GM19468 (cell line): ENCODE measurements at regions not wholly inside any gene's neighbourhood (a gene's known extent, or its start where the extent isn't known, plus 50 kb on each side); places are given as distances from the start of the nearest gene placed in this dataset.

Source experiments
- ATAC-seq: cut with Tn5 transposase; IDR thresholded peaks from one replicate; pipeline ENCODE4 v1.9.1; 2021; ENCODE audit warnings: mild to moderate bottlenecking, moderate library complexity, moderate number of reproducible peaks; ENCODE audit not compliant: unreplicated experiment; ENCODE audit errors: extremely low read depth

- no peak for ATAC-seq
Measured at GRCh38 chr9:88726803-88727202, 191.8 kb downstream of the NXNL2 start.

- no peak for ATAC-seq
Measured at GRCh38 chr9:88730780-88731179, 195.8 kb downstream of the NXNL2 start.

- ATAC-seq: no peak
Measured at GRCh38 chr9:88732128-88732527, 197.2 kb downstream of the NXNL2 start.

GRCh38 chr9:88733651-88734421, 198.9 kb downstream of the NXNL2 start:
- ATAC-seq: no peak

GRCh38 chr9:88734527-88734926, 199.5 kb downstream of the NXNL2 start:
- ATAC-seq: no peak

- no peak for ATAC-seq
Measured at GRCh38 chr9:88736136-88736637, 201.2 kb downstream of the NXNL2 start.

GRCh38 chr9:88737031-88737430, 202.1 kb downstream of the NXNL2 start:
- no peak for ATAC-seq

GRCh38 chr9:88737876-88738275, 202.9 kb downstream of the NXNL2 start:
- no peak for ATAC-seq

- ATAC-seq: no peak
Measured at GRCh38 chr9:88738709-88739108, 203.7 kb downstream of the NXNL2 start.

GRCh38 chr9:88739373-88739772, 204.4 kb downstream of the NXNL2 start:
- no peak for ATAC-seq

- no peak for ATAC-seq
Measured at GRCh38 chr9:88740844-88741243, 205.9 kb downstream of the NXNL2 start.

- no peak for ATAC-seq
Measured at GRCh38 chr9:88741335-88741734, 206.4 kb downstream of the NXNL2 start.

- ATAC-seq: no peak
Measured at GRCh38 chr9:88742483-88742882, 207.5 kb downstream of the NXNL2 start.

GRCh38 chr9:88742905-88743304, 207.9 kb downstream of the NXNL2 start:
- no peak for ATAC-seq

- ATAC-seq: no peak
Measured at GRCh38 chr9:88745276-88746001, 210.5 kb downstream of the NXNL2 start.

- no peak for ATAC-seq
Measured at GRCh38 chr9:88746029-88746742, 211.2 kb downstream of the NXNL2 start.

- no peak for ATAC-seq
Measured at GRCh38 chr9:88746743-88747398, 211.9 kb downstream of the NXNL2 start.

GRCh38 chr9:88747768-88748167, 212.8 kb downstream of the NXNL2 start:
- ATAC-seq: no peak

- ATAC-seq: no peak
Measured at GRCh38 chr9:88748566-88749261, 213.7 kb downstream of the NXNL2 start.

GRCh38 chr9:88749420-88749819, 214.4 kb downstream of the NXNL2 start:
- ATAC-seq: no peak
